HEK293 (cell line): ENCODE measurements at regions not wholly inside any gene's neighbourhood (a gene's known extent, or its start where the extent isn't known, plus 50 kb on each side); places are given as distances from the start of the nearest gene placed in this dataset.

Experiments
- BCL11B ChIP-seq: fragments of 450-650 bp; formaldehyde crosslinking; IDR thresholded peaks from 2 replicates; pipeline ENCODE4 v1.5.1; 2016; ENCODE audit warnings: low read depth, missing biosample characterization, missing genetic modification characterization
- CTCF ChIP-seq: fragments of 450-650 bp; formaldehyde crosslinking; IDR thresholded peaks from 2 replicates; pipeline ENCODE4 v1.5.1; 2016; ENCODE audit warnings: missing biosample characterization, missing genetic modification characterization
- SP2 ChIP-seq: fragments of 450-650 bp; formaldehyde crosslinking; IDR thresholded peaks from 2 replicates; pipeline ENCODE4 v1.5.1; 2016; ENCODE audit warnings: missing biosample characterization, missing genetic modification characterization
- ZBTB1 ChIP-seq: fragments of 450-650 bp; formaldehyde crosslinking; IDR thresholded peaks from 2 replicates; pipeline ENCODE4 v1.5.1; 2016; ENCODE audit warnings: missing biosample characterization, missing genetic modification characterization
- ZBTB21 ChIP-seq: fragments of 450-650 bp; formaldehyde crosslinking; IDR thresholded peaks from 2 replicates; pipeline ENCODE4 v1.5.1; 2017; ENCODE audit warnings: missing biosample characterization, missing genetic modification characterization
- ZNF274 ChIP-seq, 2 experiments: fragments of 200-500 bp in 1 of 2; fragments of 450-650 bp in 1 of 2; sonication (Bioruptor generic) in 1 of 2; formaldehyde crosslinking in 1 of 2; IDR thresholded peaks; 2 replicates each; pipeline versions ENCODE4 v1.5.1 to v1.6.1; 2014 to 2016; ENCODE audit warnings: borderline replicate concordance in 1 of 2, inconsistent platforms in 1 of 2, low read length in 1 of 2, missing biosample characterization in 1 of 2, missing genetic modification characterization in 1 of 2
- ZNF416 ChIP-seq: fragments of 450-650 bp; formaldehyde crosslinking; IDR thresholded peaks from 2 replicates; pipeline ENCODE4 v1.5.1; 2016; ENCODE audit warnings: missing biosample characterization, missing genetic modification characterization
- ZNF510 ChIP-seq: fragments of 450-650 bp; formaldehyde crosslinking; IDR thresholded peaks from 2 replicates; pipeline ENCODE4 v1.5.1; 2018; ENCODE audit warnings: mild to moderate bottlenecking, missing genetic modification characterization, missing biosample characterization; ENCODE audit not compliant: insufficient replicate concordance
- ZNF639 ChIP-seq: fragments of 450-650 bp; formaldehyde crosslinking; IDR thresholded peaks from 2 replicates; pipeline ENCODE4 v1.5.1; 2016; ENCODE audit warnings: missing biosample characterization, missing genetic modification characterization
- ZNF837 ChIP-seq: fragments of 450-650 bp; formaldehyde crosslinking; IDR thresholded peaks from 2 replicates; pipeline ENCODE4 v1.5.1; 2016; ENCODE audit warnings: missing biosample characterization, missing genetic modification characterization
- ZSCAN5A ChIP-seq: fragments of 450-650 bp; formaldehyde crosslinking; IDR thresholded peaks from 2 replicates; pipeline ENCODE4 v1.5.1; 2016; ENCODE audit warnings: missing biosample characterization, missing genetic modification characterization

- no peak for TF ChIP-seq ZNF510 (tag by site-specific recombination)
- TF ChIP-seq CTCF, result no peak
- no peak for TF ChIP-seq ZNF837 (tag by site-specific recombination)
- no peak for TF ChIP-seq BCL11B (tag by site-specific recombination)
- TF ChIP-seq ZNF416 (tag by site-specific recombination), result no peak
- no peak for TF ChIP-seq ZNF274 (IDR thresholded peaks at IDR 0.05; ENCODE audit: low read length)
- no peak for TF ChIP-seq ZNF274 (tag by site-specific recombination; IDR thresholded peaks at IDR 0.05; ENCODE audit: borderline replicate concordance)
- no peak for TF ChIP-seq ZNF639
- no peak for TF ChIP-seq ZBTB21
- TF ChIP-seq ZBTB1 (tag by site-specific recombination), result no peak
- no peak for TF ChIP-seq ZSCAN5A (tag by site-specific recombination)
- TF ChIP-seq SP2, result no peak
Observed at GRCh38 chr14:101473795-101474562, 87.3 kb upstream of the DIO3 start.
